ENCODE measurements at regions not wholly inside any gene's neighbourhood (a gene's known extent, or its start where the extent isn't known, plus 50 kb on each side); places are given as distances from the start of the nearest gene placed in this dataset.

GRCh38 chr19:31118287-31118955 lies 230.8 kb downstream of the TSHZ3 start:
- DNase-seq = no peak

- no peak for DNase-seq
Observed at GRCh38 chr19:31114585-31114984, 234.7 kb downstream of the TSHZ3 start.

DNA sequence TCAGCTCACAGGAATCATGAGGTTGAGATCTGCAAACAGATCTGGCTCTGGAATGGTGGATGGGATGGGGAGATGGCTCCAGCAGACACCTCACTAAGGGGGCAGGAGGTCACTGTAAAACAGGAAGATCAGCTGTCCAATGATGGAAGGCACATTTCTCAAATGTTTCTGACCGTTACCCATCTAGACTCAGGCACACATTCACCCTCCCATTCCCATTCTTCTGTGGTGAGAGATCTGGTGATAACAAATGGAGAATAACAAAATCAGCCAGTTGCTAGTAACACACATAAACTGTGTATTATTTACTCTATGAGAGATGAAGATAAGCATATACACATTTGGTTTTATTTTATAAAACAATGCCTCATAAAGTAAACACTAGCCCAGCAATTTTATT lies 235.9 kb downstream of the TSHZ3 start:
- DNase-seq = no peak

DNA sequence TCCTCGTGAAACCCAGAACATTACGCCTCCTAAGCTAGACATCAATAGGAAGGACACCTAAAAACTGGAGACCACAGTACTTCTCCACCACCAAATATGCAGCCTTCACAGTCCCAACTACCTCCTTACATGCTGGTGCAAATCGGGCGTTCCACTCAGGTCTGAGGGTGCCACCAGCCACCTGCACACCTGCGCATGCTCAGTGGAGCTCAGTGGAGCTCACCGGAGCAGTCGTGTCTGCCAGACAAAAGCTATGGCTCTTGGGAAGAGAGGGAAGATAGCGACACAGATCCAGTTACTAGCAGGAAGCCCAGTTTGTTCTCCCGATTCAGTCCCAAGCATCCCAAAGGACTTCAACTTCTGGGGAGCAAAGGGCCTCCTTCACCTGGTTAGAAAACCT lies 237.1 kb downstream of the TSHZ3 start:
- no peak for DNase-seq

DNA sequence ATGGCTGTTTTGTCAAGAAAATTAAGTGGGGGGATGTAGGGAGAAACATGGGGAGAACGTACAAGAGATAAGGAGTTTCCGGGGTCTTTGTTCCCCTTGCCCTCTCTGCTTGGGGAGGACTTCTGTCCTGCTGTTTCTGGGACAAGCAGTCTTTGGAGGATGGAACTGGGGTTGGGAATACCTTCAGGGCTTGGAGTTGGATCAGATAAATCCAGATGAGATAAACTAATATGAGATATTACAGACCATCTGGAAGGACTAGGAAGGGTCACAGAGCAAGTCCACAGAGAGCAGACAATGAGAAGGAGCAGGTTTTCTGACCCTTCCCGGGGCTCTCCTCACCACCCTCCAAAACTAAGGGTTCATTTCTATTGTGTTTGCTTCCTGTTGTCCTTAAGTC lies 237.5 kb downstream of the TSHZ3 start:
- DNase-seq = no peak

GRCh38 chr19:31110336-31110735 lies 238.9 kb downstream of the TSHZ3 start:
- no peak for DNase-seq

GRCh38 chr19:31109636-31110035 lies 239.6 kb downstream of the TSHZ3 start:
- DNase-seq = no peak

DNA sequence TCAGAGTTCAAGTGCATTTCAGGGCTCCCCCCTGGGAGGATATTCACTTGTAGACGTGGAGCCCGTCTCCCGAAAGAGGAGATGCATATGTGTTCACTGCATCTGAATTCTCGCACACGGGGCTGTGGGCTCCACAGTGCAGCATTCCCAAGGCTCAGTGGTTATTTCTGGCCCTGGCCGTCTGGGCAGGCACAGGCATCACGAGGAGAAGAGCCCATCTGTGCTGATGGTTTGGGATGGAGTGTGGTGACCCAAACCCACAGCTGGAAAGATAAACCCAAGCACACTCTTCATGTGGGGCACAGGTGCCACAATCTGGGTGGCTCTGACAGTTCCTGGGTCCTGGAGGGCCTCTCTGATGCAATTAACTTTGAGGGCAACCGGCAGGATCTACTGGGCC lies 242.1 kb downstream of the TSHZ3 start:
- no peak for DNase-seq

GRCh38 chr19:31105761-31106160 lies 243.5 kb downstream of the TSHZ3 start:
- DNase-seq = no peak

- no peak for DNase-seq
Observed at GRCh38 chr19:31104451-31104850, 244.8 kb downstream of the TSHZ3 start.

DNA sequence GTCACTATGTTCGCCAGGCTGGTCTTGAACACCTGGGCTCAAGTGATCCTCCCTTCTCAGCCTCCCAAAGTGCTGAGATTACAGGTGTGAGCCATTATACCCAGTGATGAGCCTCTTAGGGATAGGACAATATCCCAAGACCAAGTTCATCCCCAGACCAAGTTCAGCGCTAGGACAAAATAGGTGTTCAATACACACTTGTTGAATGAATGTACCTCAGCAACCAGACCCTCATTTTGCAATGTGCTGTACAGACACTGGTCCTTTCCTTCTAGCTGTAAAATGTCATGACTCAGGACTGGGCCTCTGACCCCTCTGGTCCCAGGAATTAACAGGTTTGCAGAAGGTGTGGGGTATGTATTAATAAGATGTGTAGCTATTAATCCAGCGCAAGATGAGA lies 246.0 kb downstream of the TSHZ3 start:
- no peak for DNase-seq

- no peak for DNase-seq
Observed at GRCh38 chr19:31102674-31103073, 246.6 kb downstream of the TSHZ3 start.

DNA sequence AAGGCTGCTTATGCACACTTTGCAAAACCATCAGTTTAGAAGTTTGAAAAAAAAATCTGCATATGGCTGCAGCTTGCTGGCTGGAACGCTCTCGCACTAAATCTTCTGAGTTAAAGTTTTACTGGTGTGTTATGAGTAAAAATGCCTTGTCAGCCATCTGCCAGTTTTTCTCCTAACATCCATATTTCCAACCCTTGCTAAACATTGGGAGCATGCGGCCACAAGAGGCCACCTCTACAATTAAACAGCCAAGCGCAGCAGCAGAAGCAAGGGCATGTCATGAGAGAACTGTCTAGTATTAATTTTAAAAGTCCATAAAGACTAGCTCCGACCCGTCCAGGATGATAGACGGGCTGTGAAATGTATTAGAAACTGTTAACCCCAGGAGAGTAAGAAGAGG lies 248.3 kb downstream of the TSHZ3 start:
- no peak for DNase-seq

- no peak for DNase-seq
Observed at GRCh38 chr19:31100206-31100590, 249.0 kb downstream of the TSHZ3 start.

DNA sequence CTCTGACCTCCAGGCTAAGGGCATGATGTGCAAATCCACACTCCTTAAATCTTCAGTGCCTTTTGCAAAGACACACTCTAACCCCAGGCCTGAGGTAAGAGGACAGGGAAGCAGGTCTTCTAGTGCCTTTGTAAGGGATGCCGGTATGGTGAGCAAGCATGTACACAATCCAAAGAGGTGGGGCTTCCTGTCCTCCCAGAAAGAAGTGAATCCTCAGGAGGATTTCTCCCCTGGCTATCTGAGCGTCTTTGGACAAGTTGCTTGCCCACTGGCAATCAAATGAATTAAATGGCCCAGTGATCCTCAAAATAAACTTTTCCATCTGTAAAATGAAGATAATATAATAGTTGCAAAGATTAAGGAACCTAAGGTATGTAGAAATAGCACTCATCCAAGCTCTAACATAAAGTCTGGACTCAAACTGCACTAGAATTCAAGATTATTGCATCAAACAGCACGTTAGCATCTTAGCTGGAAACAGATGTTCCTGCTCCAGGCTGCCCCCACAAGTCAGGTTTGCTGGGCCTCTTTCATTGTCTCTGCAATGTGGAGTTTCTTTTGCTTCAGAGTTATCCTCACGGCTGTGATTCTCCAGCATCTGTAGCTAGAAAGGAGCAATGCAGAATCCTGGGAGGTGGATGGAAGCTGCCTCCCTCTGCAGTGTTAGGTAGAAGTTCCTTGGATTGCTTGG lies 249.6 kb downstream of the TSHZ3 start:
- DNase-seq = no peak

DNA sequence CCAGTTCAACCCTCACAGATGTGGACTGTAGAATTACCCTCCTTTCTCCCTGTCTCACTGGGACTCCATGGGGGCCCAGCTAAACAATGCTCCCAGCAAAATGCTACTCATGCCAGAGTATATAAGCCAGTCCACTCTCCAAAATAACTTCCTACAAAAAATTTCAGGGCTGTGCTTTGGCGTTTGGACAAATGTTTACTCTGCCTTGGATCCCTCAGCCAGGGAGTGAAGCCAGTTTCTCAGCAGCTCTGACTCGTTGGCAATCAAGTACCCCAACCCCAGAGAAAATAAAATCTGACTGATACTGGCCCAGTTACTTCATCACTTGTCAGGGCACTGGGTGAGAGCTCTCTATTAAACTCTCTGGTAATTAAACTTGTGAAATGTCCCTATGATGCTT lies 250.4 kb downstream of the TSHZ3 start:
- no peak for DNase-seq

DNA sequence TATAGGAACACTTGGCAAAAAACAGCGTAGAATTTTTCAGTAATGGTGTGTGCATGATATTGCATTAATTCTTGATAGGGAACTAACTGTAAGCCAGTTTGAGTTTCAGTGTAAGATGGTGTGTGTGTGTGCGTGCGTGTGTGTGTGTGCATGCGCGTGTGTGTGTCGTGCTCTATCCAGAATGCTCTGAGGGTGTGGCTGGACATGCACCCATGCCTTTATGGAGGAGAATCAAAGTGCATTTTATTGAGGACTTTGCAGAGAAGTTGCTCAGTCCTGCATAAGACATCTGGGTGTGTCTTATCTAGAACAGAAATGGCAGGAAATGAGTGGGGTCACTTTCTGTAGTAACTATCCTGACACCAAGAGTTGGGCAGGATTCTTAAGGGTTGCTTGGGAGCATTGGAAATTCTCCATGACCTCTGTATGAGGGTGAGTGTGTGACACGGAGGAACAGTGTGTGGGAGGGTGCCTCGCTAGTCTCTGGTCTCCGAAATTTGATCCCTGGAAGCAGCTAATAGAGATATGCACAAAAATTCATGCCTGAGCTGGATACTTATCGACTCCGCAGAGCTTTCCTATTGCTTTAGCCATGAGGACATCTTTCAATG lies 252.2 kb downstream of the TSHZ3 start:
- DNase-seq = no peak

DNA sequence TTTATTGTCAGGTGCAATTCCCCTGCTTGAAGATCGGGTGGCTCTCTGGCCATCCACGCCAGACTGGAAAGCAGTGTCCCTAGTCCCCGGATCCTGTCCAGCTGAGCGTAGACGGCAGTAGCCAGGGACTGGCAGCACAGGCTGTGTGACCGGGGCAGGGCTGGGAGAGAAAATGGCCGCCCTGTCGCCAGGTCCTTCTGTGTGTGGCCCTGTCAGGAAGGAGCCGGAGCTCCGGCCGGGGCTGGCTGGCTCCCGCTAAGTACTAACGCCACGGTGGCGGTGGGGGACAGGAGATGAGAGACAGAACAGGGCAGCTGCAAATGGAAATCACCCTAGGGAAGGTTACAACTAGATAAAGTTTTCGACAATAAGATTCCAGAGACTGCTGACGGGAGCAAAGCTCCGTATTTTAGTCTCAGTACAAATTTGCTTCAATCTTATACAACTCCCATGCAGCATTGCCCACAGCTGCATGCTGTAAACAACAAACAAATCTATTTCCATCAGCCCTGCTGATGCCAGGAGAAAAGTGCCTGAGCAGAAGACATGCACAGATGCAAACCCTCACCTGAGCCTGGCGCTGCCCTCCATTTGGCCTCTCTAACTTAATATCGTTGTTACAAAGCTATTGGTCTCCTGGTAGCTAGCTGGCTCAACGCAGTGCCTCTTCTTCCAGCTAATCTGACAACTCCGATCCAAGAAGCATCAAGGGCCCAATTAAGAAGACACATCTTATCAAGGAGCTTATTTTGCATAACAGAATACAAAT lies 253.0 kb downstream of the TSHZ3 start:
- DNase-seq = no peak

- no peak for DNase-seq
Observed at GRCh38 chr19:31095100-31095804, 254.0 kb downstream of the TSHZ3 start.

DNA sequence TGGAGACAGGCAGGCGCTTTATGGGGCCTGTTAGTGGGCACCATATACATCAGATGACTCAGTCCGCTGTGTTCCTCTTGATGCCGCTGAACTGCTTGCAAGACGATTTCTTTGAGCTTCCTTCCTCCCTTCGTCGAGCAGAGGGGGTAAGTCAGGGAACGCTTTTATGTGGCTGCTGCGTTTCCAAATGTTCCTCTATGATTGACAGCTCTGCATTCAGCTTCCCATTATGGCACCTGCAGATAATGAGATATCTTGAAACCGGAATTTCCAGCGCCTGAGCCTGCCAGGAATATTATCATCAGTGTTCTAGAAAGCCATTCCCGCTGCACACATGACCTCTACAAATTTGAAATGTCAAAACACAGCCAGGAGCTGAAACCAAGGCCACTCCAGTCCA lies 257.0 kb downstream of the TSHZ3 start:
- no peak for DNase-seq

GRCh38 chr19:31089681-31090080 lies 259.6 kb downstream of the TSHZ3 start:
- DNase-seq = no peak

DNA sequence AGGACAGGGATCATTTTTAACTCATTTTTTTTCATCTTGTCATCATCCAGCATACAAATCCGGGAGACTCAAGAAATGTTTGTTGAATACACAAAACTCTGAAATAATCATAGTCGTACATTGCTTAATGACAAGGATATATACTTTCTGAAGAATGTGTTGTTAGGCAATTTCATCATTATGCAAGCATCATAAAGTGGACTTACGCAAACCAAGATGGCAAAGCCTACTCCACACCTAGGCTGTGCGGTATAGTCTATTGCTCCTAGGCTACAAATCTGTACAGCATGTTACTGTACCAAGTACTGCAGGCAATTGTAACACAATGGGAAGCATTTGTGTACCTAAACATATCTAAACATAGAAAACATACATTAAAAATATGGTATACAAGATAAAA lies 264.1 kb downstream of the TSHZ3 start:
- DNase-seq = no peak

- no peak for DNase-seq
Observed at GRCh38 chr19:31083105-31083504, 266.1 kb downstream of the TSHZ3 start.
